HCT116 (cell line): ENCODE measurements at regions not wholly inside any gene's neighbourhood (a gene's known extent, or its start where the extent isn't known, plus 50 kb on each side); places are given as distances from the start of the nearest gene placed in this dataset.
"Not testable (repeated sequence)": the region's sequence is repeated elsewhere in the genome, so short reads cannot be mapped to it uniquely, and the experiment has no call there.

Experiments
- ATAC-seq: fragments of 200-7000 bp; cut with Tn5 transposase; 2 replicates; pipeline ENCODE4 v1.9.1; 2020; ENCODE audit warnings: mild to moderate bottlenecking, moderate library complexity
- BruUV-seq: library from RNA; stranded (reverse); fragments of 400-500 nt; replicated peaks from 2 replicates; lab custom pipeline; 2021; lab: Mats Ljungman, UMichigan
- CTCF ChIA-PET: fragments of 300-600 bp; sonication (Branson Sonifier 250); formaldehyde crosslinking; loops from one replicate; lab custom pipeline; 2021; ENCODE audit warnings: antibody characterized with exemption; lab: Charles Lee
- POLR2A ChIA-PET: fragments of 300-600, 350-600 bp; sonication (Branson Sonifier 250); formaldehyde crosslinking; loops from one replicate; lab custom pipeline; 2021; ENCODE audit warnings: antibody characterized with exemption; lab: Charles Lee
- RAD21 ChIA-PET, 2 experiments: fragments of 300-600 bp; sonication (Branson Sonifier 250); formaldehyde crosslinking; loops; one replicate each; lab custom pipeline; 2023; ENCODE audit warnings: low total read pairs in 2 of 2; ENCODE audit not compliant: uncharacterized antibody in 2 of 2, unreplicated experiment in 2 of 2, low non-redundant PET in 1 of 2; lab: Charles Lee
- DNase-seq: peaks from one replicate; pipeline ENCODE4 v3.0.0-alpha.2; 2010; ENCODE audit warnings: low read depth, low spot score
- H2AFZ ChIP-seq: fragments of 200-600 bp; shearing (Covaris generic), sonication (generic); 2 replicates; pipeline ENCODE4 v1.6.1; 2017; ENCODE audit warnings: low read depth, mixed run types, mixed read lengths, antibody characterized with exemption, low read length; ENCODE audit not compliant: poor library complexity, severe bottlenecking
- H3K27ac ChIP-seq: 2 replicates; pipeline ENCODE4 v1.5.1; 2012; ENCODE audit warnings: low read depth, low read length
- H3K27me3 ChIP-seq: fragments of 200-600 bp; sonication (generic); 2 replicates; pipeline ENCODE4 v1.6.1; 2016; ENCODE audit warnings: mixed run types, low read length, mixed read lengths; ENCODE audit not compliant: insufficient read depth
- H3K36me3 ChIP-seq, 2 experiments: fragments of 200-500 bp in 1 of 2; fragments of 200-600 bp in 1 of 2; sonication (Bioruptor generic) in 1 of 2; sonication (generic) in 1 of 2; 2 replicates each; pipeline versions ENCODE4 v1.5.1 to v1.6.1; 2014 to 2016; ENCODE audit warnings: low read length in 2 of 2, inconsistent platforms in 1 of 2, mixed read lengths in 1 of 2, mixed run types in 1 of 2; ENCODE audit not compliant: insufficient read depth in 2 of 2, control insufficient read depth in 1 of 2
- H3K4me1 ChIP-seq, 2 experiments: fragments of 200-600 bp in 1 of 2; sonication (generic) in 1 of 2; 2 replicates each; pipeline versions ENCODE4 v1.5.1 to v1.6.1; 2012 to 2017; ENCODE audit warnings: low read length in 2 of 2, inconsistent platforms in 1 of 2, mild to moderate bottlenecking in 1 of 2, mixed read lengths in 1 of 2, mixed run types in 1 of 2, moderate library complexity in 1 of 2; ENCODE audit not compliant: insufficient read depth in 2 of 2, control insufficient read depth in 1 of 2
- H3K4me2 ChIP-seq: fragments of 200-600 bp; sonication (generic); 2 replicates; pipeline ENCODE4 v1.6.1; 2017; ENCODE audit warnings: mixed run types, low read length, mixed read lengths
- H3K4me3 ChIP-seq, 2 experiments: fragments of 200-600 bp in 1 of 2; sonication (generic) in 1 of 2; replicated peaks in 1 of 2; 2 replicates each; pipeline ENCODE4 v1.5.1; 2011 to 2016; ENCODE audit warnings: low read length in 2 of 2, control low read depth in 1 of 2, low read depth in 1 of 2, mild to moderate bottlenecking in 1 of 2, mixed read lengths in 1 of 2, mixed run types in 1 of 2
- H3K79me2 ChIP-seq: fragments of 200-600 bp; sonication (generic); 2 replicates; pipeline ENCODE4 v1.6.1; 2017; ENCODE audit warnings: mild to moderate bottlenecking, mixed run types, low read length, moderate library complexity, mixed read lengths; ENCODE audit not compliant: insufficient read depth
- H3K9ac ChIP-seq: fragments of 200-600 bp; sonication (generic); 2 replicates; pipeline ENCODE4 v1.6.1; 2016; ENCODE audit warnings: low read length, mixed read lengths
- H3K9me2 ChIP-seq: fragments of 200-600 bp; sonication (generic), shearing (Covaris generic); 2 replicates; pipeline ENCODE4 v1.6.1; 2017; ENCODE audit warnings: mixed run types, mild to moderate bottlenecking, moderate library complexity; ENCODE audit not compliant: insufficient read depth
- H3K9me3 ChIP-seq, 2 experiments: fragments of 200-500 bp in 1 of 2; fragments of 200-600 bp in 1 of 2; sonication (Bioruptor generic) in 1 of 2; sonication (generic) in 1 of 2; 2 replicates each; pipeline ENCODE4 v1.6.1; 2014 to 2017; ENCODE audit warnings: low read length in 2 of 2, mixed read lengths in 2 of 2, inconsistent platforms in 1 of 2, low read depth in 1 of 2, mild to moderate bottlenecking in 1 of 2, mixed run types in 1 of 2, moderate library complexity in 1 of 2; ENCODE audit not compliant: control insufficient read depth in 1 of 2, insufficient read depth in 1 of 2
- H4K20me1 ChIP-seq: fragments of 200-600 bp; sonication (generic), shearing (Covaris generic); 2 replicates; pipeline ENCODE4 v1.6.1; 2017; ENCODE audit warnings: mixed run types, mild to moderate bottlenecking, moderate library complexity; ENCODE audit not compliant: insufficient read depth
- intact Hi-C: fragments of 100-400 bp; cut with micrococcal nuclease; formaldehyde crosslinking; loops from 2 replicates; pipeline ENCODE4 v1.10.0; 2022

DNA sequence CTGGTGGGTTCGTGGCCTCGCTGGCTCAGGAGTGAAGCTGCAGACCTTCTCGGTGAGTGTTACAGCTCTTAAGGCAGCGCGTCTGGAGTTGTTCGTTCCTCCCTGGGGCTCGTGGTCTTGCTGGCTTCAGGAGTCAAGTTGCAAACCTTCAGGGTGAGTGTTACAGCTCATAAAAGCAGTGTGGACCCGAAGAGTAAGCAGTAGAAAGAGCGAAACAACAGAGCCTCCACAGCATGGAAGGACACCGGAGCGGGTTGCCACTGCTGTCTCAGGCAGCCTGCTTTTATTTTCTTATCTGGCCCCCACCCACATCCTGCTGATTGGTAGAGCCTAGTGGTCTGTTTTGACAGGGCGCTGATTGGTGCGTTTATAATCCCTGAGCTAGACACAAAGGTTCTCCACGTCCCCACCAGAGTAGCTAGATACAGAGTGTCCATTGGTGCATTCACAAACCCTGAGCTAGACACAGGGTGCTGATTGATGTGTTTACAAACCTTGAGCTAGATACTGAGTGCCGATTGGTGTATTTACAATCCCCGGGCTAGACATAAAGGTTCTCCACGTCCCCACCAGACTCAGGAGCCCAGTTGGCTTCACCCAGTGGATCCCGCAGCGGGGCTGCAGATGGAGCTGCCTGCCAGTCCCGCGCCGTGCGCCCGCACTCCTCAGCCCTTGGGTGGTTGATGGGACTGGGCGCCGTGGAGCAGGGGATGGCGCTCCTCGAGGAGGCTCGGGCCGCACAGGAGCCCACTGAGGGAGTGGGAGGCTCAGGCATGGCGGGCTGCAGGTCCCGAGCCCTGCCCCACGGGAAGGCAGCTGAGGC lies 111.9 kb downstream of the ZNF330 start:
- H3K27me3 ChIP-seq, H3K9ac ChIP-seq, DNase-seq, H3K4me1 ChIP-seq, H3K27ac ChIP-seq, H3K4me3 ChIP-seq, H3K36me3 ChIP-seq, POLR2A ChIA-PET, H3K79me2 ChIP-seq, CTCF ChIA-PET, H3K4me2 ChIP-seq, BruUV-seq, ATAC-seq, H3K9me3 ChIP-seq, RAD21 ChIA-PET, H3K9me2 ChIP-seq, H2AFZ ChIP-seq, H4K20me1 ChIP-seq, intact Hi-C loops: not testable (repeated sequence)

DNA sequence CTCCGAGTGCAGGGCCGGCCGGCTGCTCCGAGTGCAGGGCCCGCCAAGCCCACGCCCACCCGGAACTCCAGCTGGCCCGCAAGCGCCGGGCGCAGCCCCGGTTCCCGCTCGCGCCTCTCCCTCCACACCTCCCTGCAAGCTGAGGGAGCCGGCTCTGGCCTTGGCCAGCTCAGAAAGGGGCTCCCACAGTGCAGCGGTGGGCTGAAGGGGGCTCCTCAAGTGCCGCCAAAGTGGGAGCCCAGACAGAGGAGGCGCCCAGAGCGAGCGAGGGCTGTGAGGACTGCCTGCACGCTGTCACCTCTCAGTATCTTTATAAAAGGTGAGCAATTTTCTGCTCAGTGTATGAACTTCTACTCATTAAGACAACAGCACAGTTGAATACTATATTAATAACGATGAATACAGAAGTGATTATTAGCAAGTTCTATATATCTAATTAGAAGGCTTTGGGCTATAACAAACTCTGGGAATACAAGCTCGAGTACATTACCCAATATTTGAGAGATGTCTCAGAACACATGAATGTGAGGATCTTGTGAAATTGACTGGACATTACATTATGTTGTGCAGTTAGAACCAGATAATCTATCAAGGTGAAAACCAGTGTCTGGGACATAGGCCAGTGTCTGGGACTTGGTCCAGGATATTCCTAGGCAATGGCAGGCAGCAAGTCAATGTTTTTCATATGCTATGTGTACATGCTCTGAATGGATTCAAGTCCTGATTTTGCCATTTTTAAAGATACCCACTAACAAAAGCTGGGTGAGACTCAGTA lies 112.9 kb downstream of the ZNF330 start:
- POLR2A ChIA-PET, H3K4me1 ChIP-seq, H3K27ac ChIP-seq, DNase-seq, H3K4me2 ChIP-seq, intact Hi-C loops, RAD21 ChIA-PET, H3K9me3 ChIP-seq, H2AFZ ChIP-seq, H3K27me3 ChIP-seq, H3K9me2 ChIP-seq, H3K9ac ChIP-seq, H4K20me1 ChIP-seq, ATAC-seq, H3K4me3 ChIP-seq, H3K36me3 ChIP-seq, CTCF ChIA-PET, H3K79me2 ChIP-seq, BruUV-seq: not testable (repeated sequence)
